Gastroesophageal sphincter (tissue), 3 donors: ENCODE measurements at regions not wholly inside any gene's neighbourhood (a gene's known extent, or its start where the extent isn't known, plus 50 kb on each side); places are given as distances from the start of the nearest gene placed in this dataset.

Experiments used
- EP300 ChIP-seq: sonication (generic); formaldehyde crosslinking; IDR thresholded peaks from one replicate; pipeline ENCODE4 v1.6.1; 2017; ENCODE audit warnings: antibody characterized with exemption, mild to moderate bottlenecking
- POLR2A ChIP-seq, 2 donors: fragments of 450-650 bp; IDR thresholded peaks; one replicate each; pipeline ENCODE4 v1.6.1; 2017; ENCODE audit warnings: antibody characterized with exemption in 2 of 2, mild to moderate bottlenecking in 2 of 2, moderate library complexity in 1 of 2
- POLR2AphosphoS5 ChIP-seq: sonication (generic); formaldehyde crosslinking; IDR thresholded peaks from one replicate; pipeline ENCODE4 v1.6.1; 2017; ENCODE audit warnings: antibody characterized with exemption
- TF ChIP-seq, protein P1 (sequence below), 4 experiments: fragments of 200-600 bp in 2 of 4; fragments of 450-650 bp in 2 of 4; sonication (generic) in 1 of 4; IDR thresholded peaks; one replicate each; pipeline ENCODE4 v1.5.1; 2017 to 2019; ENCODE audit warnings: antibody characterized with exemption in 4 of 4, mild to moderate bottlenecking in 2 of 4, moderate library complexity in 2 of 4

DNA sequence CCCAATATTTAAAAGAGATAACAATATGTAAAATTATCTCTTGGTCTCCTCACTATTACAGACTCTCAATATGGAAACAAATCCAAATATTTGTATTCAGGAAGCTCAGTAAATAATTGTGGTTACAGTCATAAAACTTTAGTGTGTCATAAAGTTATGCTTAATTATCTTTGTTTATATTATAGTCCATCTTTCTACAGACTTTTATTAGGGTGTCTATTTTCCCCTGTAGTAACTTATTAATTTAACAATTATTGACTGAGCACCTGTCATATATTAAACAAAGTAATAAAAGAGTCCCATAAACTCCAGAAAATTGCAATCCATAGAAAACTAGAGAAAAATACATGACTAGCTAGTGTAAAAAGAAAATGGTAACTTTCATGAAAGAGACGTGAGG is 61.6 kb upstream of the GPM6A start:
- TF ChIP-seq POLR2A (IDR thresholded peaks at IDR 0.05) (no peak), POLR2AphosphoS5 (no peak), EP300 (no peak)
- TF ChIP-seq, protein P1, sequence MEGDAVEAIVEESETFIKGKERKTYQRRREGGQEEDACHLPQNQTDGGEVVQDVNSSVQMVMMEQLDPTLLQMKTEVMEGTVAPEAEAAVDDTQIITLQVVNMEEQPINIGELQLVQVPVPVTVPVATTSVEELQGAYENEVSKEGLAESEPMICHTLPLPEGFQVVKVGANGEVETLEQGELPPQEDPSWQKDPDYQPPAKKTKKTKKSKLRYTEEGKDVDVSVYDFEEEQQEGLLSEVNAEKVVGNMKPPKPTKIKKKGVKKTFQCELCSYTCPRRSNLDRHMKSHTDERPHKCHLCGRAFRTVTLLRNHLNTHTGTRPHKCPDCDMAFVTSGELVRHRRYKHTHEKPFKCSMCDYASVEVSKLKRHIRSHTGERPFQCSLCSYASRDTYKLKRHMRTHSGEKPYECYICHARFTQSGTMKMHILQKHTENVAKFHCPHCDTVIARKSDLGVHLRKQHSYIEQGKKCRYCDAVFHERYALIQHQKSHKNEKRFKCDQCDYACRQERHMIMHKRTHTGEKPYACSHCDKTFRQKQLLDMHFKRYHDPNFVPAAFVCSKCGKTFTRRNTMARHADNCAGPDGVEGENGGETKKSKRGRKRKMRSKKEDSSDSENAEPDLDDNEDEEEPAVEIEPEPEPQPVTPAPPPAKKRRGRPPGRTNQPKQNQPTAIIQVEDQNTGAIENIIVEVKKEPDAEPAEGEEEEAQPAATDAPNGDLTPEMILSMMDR (IDR thresholded peaks at IDR 0.05), result no peak
